Thyroid gland (tissue), 4 donors: ENCODE measurements at regions not wholly inside any gene's neighbourhood (a gene's known extent, or its start where the extent isn't known, plus 50 kb on each side); places are given as distances from the start of the nearest gene placed in this dataset.
"Not testable (repeated sequence)": the region's sequence is repeated elsewhere in the genome, so short reads cannot be mapped to it uniquely, and the experiment has no call there.

ENCODE experiments used
- DNase-seq, 2 donors: peaks; one replicate each; pipeline ENCODE4 v3.0.0-alpha.2; 2019
- H3K27ac ChIP-seq, 3 donors: fragments of 200-600 bp; sonication (generic); 1 replicate in 2 of 3; 2 replicates in 1 of 3; pipeline ENCODE4 v1.5.1; 2016 to 2019; ENCODE audit warnings: mild to moderate bottlenecking in 1 of 3, moderate library complexity in 1 of 3
- H3K27me3 ChIP-seq: fragments of 200-600 bp; sonication (generic); one replicate; pipeline ENCODE4 v1.5.1; 2019
- H3K36me3 ChIP-seq, 2 donors: fragments of 200-600 bp; sonication (generic); one replicate each; pipeline ENCODE4 v1.5.1; 2016 to 2019
- H3K4me1 ChIP-seq, 2 donors: fragments of 200-600 bp; sonication (generic); one replicate each; pipeline ENCODE4 v1.5.1; 2017 to 2019
- H3K4me3 ChIP-seq, 3 donors: fragments of 200-600 bp; sonication (generic); replicated peaks in 1 of 3; 1 replicate in 2 of 3; 2 replicates in 1 of 3; pipeline ENCODE4 v1.5.1; 2016; ENCODE audit warnings: mild to moderate bottlenecking in 1 of 3
- H3K9me3 ChIP-seq: fragments of 200-600 bp; sonication (generic); one replicate; pipeline ENCODE4 v1.5.1; 2017
- CTCF ChIP-seq, 6 experiments: fragments of 200-600 bp in 3 of 6; fragments of 450-650 bp in 3 of 6; sonication (generic) in 3 of 6; IDR thresholded peaks; one replicate each; pipeline ENCODE4 v1.5.1; 2016 to 2019; ENCODE audit warnings: antibody characterized with exemption in 6 of 6, mild to moderate bottlenecking in 2 of 6, inconsistent platforms in 1 of 6, moderate library complexity in 1 of 6
- POLR2A ChIP-seq, 2 donors: fragments of 450-650 bp; IDR thresholded peaks; one replicate each; pipeline ENCODE4 v1.6.1; 2017; ENCODE audit warnings: antibody characterized with exemption in 2 of 2, mild to moderate bottlenecking in 2 of 2, moderate library complexity in 1 of 2
- WGBS, 2 donors: methylation state at CpG; one replicate each; pipeline ENCODE4 v1.1.5; 2017; 5-methylcytosine and 5-hydroxymethylcytosine counted together
- intact Hi-C: fragments of 100-400 bp; cut with DNase I; formaldehyde crosslinking; loops from one replicate; pipeline ENCODE4 v1.15.1; 2023

- Histone ChIP-seq H3K9me3 (no peaks in the 10 kb centered on the region), H3K27me3 (no peaks in the 10 kb centered on the region), H3K4me1 (no peaks in the 10 kb centered on the region), H3K36me3 (no peaks in the 10 kb centered on the region), H3K4me3 (no peak overlapping the region), H3K27ac (no peak overlapping the region)
- TF ChIP-seq POLR2A (IDR thresholded peaks at IDR 0.05) (no peak), CTCF (IDR thresholded peaks at IDR 0.05) (no peak)
- DNase-seq: no peak
- intact Hi-C loops: no loop called here
These were observed 214.3 kb upstream of the SPRY1 start for GRCh38 chr4:123182289-123182688.

- intact Hi-C loops: no loop called here
- Histone ChIP-seq H3K36me3 (no peaks in the 10 kb centered on the region), H3K27ac (no peak overlapping the region), H3K27me3 (no peaks in the 10 kb centered on the region), H3K9me3 (no peaks in the 10 kb centered on the region), H3K4me3 (no peak overlapping the region), H3K4me1 (no peaks in the 10 kb centered on the region)
- DNase-seq: no peak
- TF ChIP-seq CTCF (IDR thresholded peaks at IDR 0.05): no peak
- no peak for TF ChIP-seq POLR2A (IDR thresholded peaks at IDR 0.05)
- WGBS, 2 donors: 83 to 86% methylated on average over 1 of the region's 1 CpG
These were observed 213.3 kb upstream of the SPRY1 start for GRCh38 chr4:123183308-123183707.

GRCh38 chr4:123183754-123184153 is 212.8 kb upstream of the SPRY1 start:
- H3K27me3 ChIP-seq, H3K4me3 ChIP-seq, DNase-seq, H3K9me3 ChIP-seq, intact Hi-C loops, H3K36me3 ChIP-seq, H3K27ac ChIP-seq, H3K4me1 ChIP-seq: not testable (repeated sequence)
- WGBS, 2 donors: 97 to 99% methylated on average over 2 of the region's 2 CpGs

- Histone ChIP-seq H3K27ac (no peak overlapping the region), H3K36me3 (no peaks in the 10 kb centered on the region), H3K9me3 (no peaks in the 10 kb centered on the region), H3K4me3 (no peak overlapping the region), H3K4me1 (no peaks in the 10 kb centered on the region), H3K27me3 (no peaks in the 10 kb centered on the region)
- TF ChIP-seq CTCF (IDR thresholded peaks at IDR 0.05) (no peak), POLR2A (IDR thresholded peaks at IDR 0.05) (no peak)
- DNase-seq: no peak
- WGBS, 2 donors: 98% methylated on average over 1 of the region's 1 CpG
- intact Hi-C loops: no loop called here
These were observed 209.9 kb upstream of the SPRY1 start for GRCh38 chr4:123186731-123187130.

GRCh38 chr4:123190176-123190575 is 206.4 kb upstream of the SPRY1 start:
- no peaks in the 10 kb centered on the region for H3K27me3 ChIP-seq
- no peaks in the 10 kb centered on the region for H3K9me3 ChIP-seq
- no peak overlapping the region for H3K4me3 ChIP-seq
- no peaks in the 10 kb centered on the region for H3K36me3 ChIP-seq
- no peak overlapping the region for H3K27ac ChIP-seq
- WGBS, 2 donors: 96% methylated on average over 5 of the region's 5 CpGs
- intact Hi-C loops: no loop called here
- no peak for DNase-seq
- TF ChIP-seq POLR2A (IDR thresholded peaks at IDR 0.05) (no peak), CTCF (IDR thresholded peaks at IDR 0.05) (no peak)
- H3K4me1 ChIP-seq: no peaks in the 10 kb centered on the region

- no peak for TF ChIP-seq CTCF (IDR thresholded peaks at IDR 0.05)
- no peak for TF ChIP-seq POLR2A (IDR thresholded peaks at IDR 0.05)
- Histone ChIP-seq H3K27me3 (no peaks in the 10 kb centered on the region), H3K4me3 (no peak overlapping the region), H3K27ac (no peak overlapping the region), H3K4me1 (no peaks in the 10 kb centered on the region), H3K36me3 (no peaks in the 10 kb centered on the region), H3K9me3 (no peaks in the 10 kb centered on the region)
- DNase-seq: no peak
- WGBS, 2 donors: 67 to 96% methylated on average over 2 of the region's 2 CpGs
- intact Hi-C loops: no loop called here
These were observed 204.9 kb upstream of the SPRY1 start for GRCh38 chr4:123191728-123192127.
